DND-41 (cell line): ENCODE measurements at regions not wholly inside any gene's neighbourhood (a gene's known extent, or its start where the extent isn't known, plus 50 kb on each side); places are given as distances from the start of the nearest gene placed in this dataset.

Experiments
- EZH2 ChIP-seq: IDR thresholded peaks from 3 replicates; pipeline ENCODE4 v1.6.1; 2012; ENCODE audit warnings: borderline replicate concordance, low read depth, mild to moderate bottlenecking, moderate library complexity, low read length, inconsistent platforms; ENCODE audit not compliant: severe bottlenecking
- TF ChIP-seq, protein P1 (sequence below): IDR thresholded peaks from 2 replicates; pipeline ENCODE4 v1.5.1; 2012; ENCODE audit warnings: borderline replicate concordance, low read length, moderate library complexity, mild to moderate bottlenecking; ENCODE audit not compliant: poor library complexity, severe bottlenecking; ENCODE audit errors: extremely low read depth

GRCh38 chr18:40995529-40995928 is 959.5 kb upstream of the PIK3C3 start:
- TF ChIP-seq, protein P1, sequence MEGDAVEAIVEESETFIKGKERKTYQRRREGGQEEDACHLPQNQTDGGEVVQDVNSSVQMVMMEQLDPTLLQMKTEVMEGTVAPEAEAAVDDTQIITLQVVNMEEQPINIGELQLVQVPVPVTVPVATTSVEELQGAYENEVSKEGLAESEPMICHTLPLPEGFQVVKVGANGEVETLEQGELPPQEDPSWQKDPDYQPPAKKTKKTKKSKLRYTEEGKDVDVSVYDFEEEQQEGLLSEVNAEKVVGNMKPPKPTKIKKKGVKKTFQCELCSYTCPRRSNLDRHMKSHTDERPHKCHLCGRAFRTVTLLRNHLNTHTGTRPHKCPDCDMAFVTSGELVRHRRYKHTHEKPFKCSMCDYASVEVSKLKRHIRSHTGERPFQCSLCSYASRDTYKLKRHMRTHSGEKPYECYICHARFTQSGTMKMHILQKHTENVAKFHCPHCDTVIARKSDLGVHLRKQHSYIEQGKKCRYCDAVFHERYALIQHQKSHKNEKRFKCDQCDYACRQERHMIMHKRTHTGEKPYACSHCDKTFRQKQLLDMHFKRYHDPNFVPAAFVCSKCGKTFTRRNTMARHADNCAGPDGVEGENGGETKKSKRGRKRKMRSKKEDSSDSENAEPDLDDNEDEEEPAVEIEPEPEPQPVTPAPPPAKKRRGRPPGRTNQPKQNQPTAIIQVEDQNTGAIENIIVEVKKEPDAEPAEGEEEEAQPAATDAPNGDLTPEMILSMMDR, result no peak
- TF ChIP-seq EZH2, result no peak
